Stimulated activated CD4-positive, alpha-beta T cell treated with anti-CD3 and anti-CD28 coated beads, TNF-alpha, amount 100 ng/mL, for 24 hours (primary cell): ENCODE measurements at regions not wholly inside any gene's neighbourhood (a gene's known extent, or its start where the extent isn't known, plus 50 kb on each side); places are given as distances from the start of the nearest gene placed in this dataset.
"Not testable (repeated sequence)": the region's sequence is repeated elsewhere in the genome, so short reads cannot be mapped to it uniquely, and the experiment has no call there.

Experiments used
- DNase-seq, 3 experiments: peaks; one replicate each; pipeline ENCODE4 v3.0.0-alpha.2; 2020; ENCODE audit warnings: low read depth in 3 of 3

GRCh38 chr10:64113792-64114191 lies 592.6 kb downstream of the REEP3 start:
- no peak for DNase-seq

DNA sequence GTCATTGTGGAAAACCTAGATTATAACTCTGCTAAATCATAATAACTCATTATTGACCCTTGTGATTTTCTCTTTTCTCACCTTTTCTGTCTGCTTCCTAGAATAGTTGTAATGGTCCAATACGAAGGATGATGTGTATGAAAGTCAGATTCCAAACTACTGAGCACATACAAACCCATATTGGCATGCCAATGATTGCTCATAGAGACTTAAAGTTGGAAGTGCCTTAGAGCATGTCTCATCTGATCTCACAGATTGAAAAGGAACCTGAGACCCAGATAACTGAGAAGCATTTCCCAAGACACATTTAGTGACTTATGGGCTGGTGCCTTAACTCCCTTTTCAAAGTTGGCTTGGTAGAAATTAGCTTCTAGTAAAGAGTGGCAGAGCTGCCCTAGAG lies 594.3 kb downstream of the REEP3 start:
- DNase-seq = no peak

GRCh38 chr10:64115908-64116643 lies 594.9 kb downstream of the REEP3 start:
- no peak for DNase-seq

DNA sequence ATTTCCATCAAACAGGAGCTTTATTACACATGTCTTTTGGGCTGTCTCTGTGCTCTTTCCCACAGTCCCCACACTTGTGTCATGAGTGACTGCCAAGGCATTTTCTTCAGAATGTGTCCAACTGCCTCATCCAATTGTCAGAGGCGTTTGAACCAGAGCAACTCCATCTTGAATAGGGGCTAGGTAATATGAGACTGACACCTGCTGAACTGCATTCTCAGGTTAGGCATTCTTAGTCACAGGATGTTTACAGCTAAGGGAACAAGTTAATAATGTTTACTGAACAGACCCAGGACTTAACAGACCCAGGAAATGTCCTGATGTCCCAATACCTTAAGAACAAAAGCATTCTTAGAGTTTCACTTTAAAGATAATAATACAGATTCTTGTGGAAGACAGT lies 595.5 kb downstream of the REEP3 start:
- no peak for DNase-seq

GRCh38 chr10:64118736-64119135 lies 597.5 kb downstream of the REEP3 start:
- no peak for DNase-seq

GRCh38 chr10:64120301-64120980 lies 599.2 kb downstream of the REEP3 start:
- not testable (repeated sequence) for DNase-seq

DNA sequence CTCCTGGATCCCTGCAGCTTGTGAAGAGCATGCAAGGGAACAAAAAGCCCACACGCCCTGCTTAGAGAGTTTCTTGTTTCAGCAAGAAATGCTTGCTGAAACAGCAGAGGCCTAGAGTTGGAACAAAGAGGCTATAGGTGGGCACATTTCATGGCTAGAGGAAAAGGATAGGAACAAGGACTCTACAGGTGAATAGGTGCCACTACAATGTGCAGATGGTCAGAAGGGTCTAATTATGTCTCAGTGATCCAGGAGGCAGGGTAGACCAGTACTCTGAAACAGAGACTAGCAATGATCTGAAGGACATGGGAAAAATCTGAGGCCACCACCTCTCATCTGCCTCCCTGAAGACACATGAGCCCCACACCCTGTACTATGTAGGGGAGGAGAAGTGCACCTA lies 609.0 kb downstream of the REEP3 start:
- DNase-seq = no peak

DNA sequence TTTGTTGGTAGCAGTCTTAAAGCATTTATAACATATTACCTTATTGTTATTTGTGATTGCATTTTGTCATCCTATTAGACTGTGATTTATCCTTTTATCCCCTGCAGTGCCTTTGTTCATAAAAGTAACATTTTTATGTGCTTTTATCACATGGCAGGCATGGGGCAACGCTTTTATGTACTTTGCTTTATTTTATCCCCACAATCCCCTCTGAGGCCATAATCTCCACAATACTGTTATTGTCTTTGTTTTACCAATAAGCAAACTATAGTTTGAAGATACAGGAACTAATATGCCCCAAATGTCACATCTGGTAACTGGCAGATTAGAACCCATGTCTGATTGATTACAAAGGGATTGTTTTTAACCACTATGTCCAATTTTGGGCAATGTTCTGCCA lies 613.5 kb downstream of the REEP3 start:
- DNase-seq = no peak

DNA sequence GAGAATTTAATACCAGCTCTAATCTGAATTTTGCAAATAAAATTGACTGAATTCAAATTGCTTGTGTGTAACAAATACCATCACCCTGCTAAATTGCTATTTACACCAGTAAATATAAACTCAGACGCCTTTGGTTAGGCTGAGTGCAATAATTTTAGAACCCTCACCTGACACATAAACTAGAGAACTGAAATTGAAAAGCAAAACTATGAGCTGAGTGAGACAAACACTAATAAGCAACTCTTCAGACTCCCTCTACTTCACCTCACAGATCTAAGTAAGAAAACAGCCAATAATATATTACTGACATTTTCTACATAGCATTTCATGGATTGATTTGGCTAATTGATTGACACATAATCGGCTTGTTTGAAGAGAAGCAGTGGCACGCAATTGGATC lies 621.2 kb downstream of the REEP3 start:
- DNase-seq = no peak

DNA sequence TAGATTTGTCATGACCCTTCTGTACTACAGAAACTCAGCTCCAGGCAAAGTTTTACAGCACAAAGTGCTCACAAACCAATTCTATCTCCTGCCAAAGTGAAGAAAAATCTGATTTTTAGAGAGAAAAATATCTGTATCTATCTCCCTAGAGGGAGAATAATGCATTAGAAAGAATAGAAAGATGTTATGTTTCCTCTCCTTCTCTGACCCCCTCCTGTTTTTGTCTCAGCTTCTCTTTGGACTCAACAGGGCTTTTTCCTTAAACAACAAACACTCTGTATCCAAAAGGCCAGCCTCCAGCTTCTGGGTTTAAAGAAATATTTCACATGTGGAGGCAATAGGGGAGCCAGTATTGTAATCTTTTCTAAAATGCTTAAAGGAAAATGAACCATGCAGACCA lies 627.4 kb downstream of the REEP3 start:
- no peak for DNase-seq

DNA sequence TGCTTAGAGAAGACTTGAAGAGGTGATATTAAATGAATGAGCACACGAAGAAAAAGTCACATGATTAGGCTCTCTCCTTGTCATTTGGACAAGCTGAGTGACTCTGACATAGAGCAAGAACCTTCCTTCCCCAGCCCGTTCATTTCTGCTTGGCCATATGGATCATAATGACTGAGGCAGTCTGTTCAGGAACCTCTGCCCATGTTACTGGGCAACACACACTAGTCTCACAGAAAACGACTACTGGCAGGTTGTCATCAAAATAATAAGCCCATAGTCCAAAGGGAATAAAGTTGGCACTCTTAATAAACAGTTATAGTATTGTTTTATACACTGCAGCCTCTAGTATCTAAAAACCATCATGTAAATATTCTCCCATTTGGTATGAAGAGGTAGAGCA lies 635.0 kb downstream of the REEP3 start:
- DNase-seq = no peak

- DNase-seq = no peak
Measured at GRCh38 chr10:64158551-64158950, 637.4 kb downstream of the REEP3 start.

DNA sequence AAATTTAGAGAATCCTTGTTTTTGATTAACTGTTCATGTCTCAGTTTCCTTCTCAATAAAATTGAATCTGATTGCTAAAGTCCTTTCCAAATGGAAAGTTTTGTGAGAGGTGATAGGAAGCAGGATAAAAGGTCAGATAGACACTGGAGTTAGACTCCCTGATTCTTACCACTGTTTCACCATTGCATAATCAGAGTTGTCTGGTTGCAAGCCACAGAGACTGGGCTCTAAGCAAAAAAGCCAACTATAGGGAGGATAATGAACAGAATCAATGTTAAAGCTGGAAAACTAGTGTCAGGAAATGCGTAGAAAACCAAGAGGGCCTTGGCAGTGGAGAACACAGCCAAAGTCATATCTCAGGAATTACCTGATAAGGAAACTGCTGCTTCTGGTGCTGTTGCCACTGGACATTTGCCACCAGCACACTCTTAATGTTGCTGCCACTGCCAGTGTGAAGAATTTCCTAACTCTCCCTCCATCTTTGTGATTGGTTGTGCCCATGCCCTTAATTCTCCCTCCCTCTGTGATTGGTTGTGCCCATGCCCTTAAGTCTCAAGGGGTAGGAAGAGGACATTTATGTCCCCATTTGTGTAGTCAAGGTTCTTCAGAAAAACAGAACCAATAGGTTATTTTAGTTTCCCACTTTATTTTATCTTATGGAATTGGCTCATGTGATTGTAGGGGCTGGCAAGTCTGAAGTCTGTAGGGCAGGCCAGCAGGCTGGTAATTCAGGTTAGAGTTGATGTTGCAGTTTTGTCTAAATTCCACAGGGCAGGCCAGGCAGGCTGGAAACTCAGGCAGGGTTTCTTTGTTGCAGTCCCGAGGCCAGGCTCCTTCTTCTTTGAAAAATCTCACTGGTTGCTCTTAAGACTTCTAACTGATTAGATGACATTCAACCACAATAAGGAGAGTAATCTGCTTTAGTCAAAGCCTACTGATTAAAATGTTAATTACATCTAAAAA lies 639.0 kb downstream of the REEP3 start:
- no peak for DNase-seq

- DNase-seq = no peak
Measured at GRCh38 chr10:64170791-64171190, 649.6 kb downstream of the REEP3 start.

DNA sequence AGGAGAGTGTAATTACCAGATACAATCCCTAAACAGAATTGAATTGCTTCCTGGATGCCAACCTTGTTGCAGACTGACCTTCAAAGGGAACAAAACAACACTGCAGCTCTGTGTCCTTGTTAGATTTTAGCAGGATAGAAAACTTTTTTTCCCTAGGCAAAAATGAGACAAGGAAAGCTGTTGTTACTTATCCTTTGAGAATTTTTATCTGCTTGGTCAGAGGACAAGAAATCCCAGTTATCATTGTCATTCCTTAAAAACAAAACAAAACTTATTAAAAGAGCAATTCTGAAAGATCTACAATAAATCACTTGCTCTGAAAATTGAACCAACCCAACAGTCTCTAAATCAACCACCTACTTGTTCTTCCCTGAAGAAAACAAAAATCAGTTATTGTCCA lies 652.6 kb downstream of the REEP3 start:
- DNase-seq = no peak

DNA sequence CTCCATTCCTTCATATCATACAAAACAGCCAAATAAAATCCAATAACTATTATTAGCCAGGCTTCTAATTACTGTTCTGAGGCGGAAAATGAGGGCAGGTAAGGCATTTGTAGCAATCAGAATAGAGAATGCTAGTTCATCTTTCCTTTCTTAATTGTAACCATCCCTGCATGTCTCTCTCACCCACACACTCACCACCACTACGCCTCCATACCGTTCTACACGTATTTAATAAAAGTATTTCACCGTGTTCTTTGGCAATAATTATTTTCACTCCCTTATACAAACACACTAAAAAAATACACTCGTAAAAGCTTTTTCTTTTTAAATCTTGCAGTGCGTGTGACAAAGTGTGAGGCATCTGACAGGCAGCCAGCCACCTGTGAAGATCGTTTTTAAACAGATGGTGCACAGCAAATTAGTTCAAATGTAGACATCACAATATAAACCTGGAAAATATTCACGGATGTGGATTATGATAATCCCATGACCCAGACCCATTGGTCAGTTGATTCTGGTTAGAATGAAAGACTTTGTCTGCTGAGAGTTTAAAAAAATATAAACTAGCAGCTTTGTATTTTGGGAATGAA lies 653.6 kb downstream of the REEP3 start:
- no peak for DNase-seq

- no peak for DNase-seq
Measured at GRCh38 chr10:64175271-64175962, 654.2 kb downstream of the REEP3 start.

DNA sequence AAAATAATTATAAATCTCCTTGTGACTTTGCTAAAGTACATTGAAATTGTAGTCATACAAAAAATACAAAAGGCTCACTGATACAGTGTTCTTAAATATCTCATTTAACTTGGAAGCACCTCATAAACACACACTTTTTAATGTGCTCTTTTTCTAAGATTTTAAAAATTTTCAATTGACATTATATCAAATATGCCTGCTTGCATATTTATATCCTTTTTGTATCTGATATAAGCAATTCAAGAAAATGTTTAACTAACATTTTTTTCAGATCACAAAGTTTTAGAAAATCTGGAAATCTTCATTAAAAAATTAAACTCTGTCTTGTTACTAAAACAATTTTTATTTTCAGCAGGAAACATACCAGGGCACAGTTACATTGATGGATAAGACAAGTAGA lies 661.5 kb downstream of the REEP3 start:
- DNase-seq = no peak

GRCh38 chr10:64191286-64191685 lies 670.1 kb downstream of the REEP3 start:
- DNase-seq = no peak

DNA sequence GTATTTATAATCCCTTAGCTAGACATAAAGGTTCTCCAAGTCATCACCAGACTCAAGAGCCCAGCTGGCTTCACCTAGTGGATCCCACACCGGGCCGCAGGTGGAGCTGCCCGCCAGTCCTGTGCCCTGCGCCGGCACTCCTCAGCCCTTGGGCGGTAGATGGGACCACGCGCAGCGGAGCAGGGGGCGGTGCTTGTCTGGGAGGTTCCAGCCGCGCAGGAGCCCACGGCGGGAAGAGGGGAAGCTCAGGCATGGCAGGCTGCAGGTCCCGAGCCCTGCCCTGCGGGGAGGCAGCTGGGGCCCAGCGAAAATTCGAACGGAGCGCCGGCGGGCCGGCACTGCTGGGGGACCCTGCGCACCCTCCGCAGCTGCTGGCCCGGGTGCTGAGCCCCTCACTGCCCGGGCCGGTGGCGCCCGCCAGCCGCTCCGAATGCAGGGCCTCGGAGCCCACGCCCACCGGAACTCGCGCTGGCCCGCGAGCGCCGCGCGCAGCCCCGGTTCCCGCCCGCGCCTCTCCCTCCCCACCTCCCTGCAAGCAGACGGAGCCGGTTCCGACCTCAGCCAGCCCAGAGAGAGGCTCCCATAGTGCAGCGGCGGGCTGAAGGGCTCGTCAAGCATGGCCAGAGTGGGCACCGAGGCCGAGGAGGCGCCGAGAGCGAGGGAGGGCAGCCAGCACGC lies 675.6 kb downstream of the REEP3 start:
- DNase-seq = no peak

GRCh38 chr10:64201936-64202335 lies 680.7 kb downstream of the REEP3 start:
- no peak for DNase-seq
